Fibroblast of lung (primary cell): ENCODE measurements at regions not wholly inside any gene's neighbourhood (a gene's known extent, or its start where the extent isn't known, plus 50 kb on each side); places are given as distances from the start of the nearest gene placed in this dataset.

Source experiments
- DNase-seq, 2 donors: peaks; one replicate each; pipeline versions ENCODE4 v3.0.0 to v3.0.0-alpha.2; 2010; ENCODE audit warnings: low read depth in 2 of 2
- H2AFZ ChIP-seq: 2 replicates; pipeline ENCODE4 v1.5.1; 2012; ENCODE audit warnings: low read length, control low read depth, inconsistent platforms
- H3K27ac ChIP-seq: 2 replicates; pipeline ENCODE4 v1.5.1; 2011; ENCODE audit warnings: low read length, control low read depth; ENCODE audit not compliant: insufficient read depth
- H3K27me3 ChIP-seq: 2 replicates; pipeline ENCODE4 v1.5.1; 2011; ENCODE audit warnings: mild to moderate bottlenecking, low read length; ENCODE audit not compliant: control insufficient read depth, insufficient read depth
- H3K36me3 ChIP-seq: 2 replicates; pipeline ENCODE4 v1.5.1; 2011; ENCODE audit warnings: low read length; ENCODE audit not compliant: control insufficient read depth, insufficient read depth
- H3K4me1 ChIP-seq: 2 replicates; pipeline ENCODE4 v1.5.1; 2011; ENCODE audit warnings: low read length; ENCODE audit not compliant: control insufficient read depth, insufficient read depth; ENCODE audit errors: extremely low read depth
- H3K4me2 ChIP-seq: 2 replicates; pipeline ENCODE4 v1.5.1; 2011; ENCODE audit warnings: low read length, control low read depth; ENCODE audit not compliant: insufficient read depth; ENCODE audit errors: extremely low read depth
- H3K4me3 ChIP-seq, 4 experiments: fragments of 200-600 bp in 1 of 4; sonication (generic) in 1 of 4; replicated peaks in 1 of 4; 2 replicates each; pipeline ENCODE4 v1.5.1; 2011 to 2016; ENCODE audit warnings: low read length in 4 of 4, low read depth in 3 of 4, mild to moderate bottlenecking in 3 of 4, control low read depth in 2 of 4, inconsistent platforms in 1 of 4, mixed read lengths in 1 of 4; ENCODE audit not compliant: insufficient read depth in 1 of 4; ENCODE audit errors: control extremely low read depth in 1 of 4
- H3K79me2 ChIP-seq: 2 replicates; pipeline ENCODE4 v1.5.1; 2012; ENCODE audit warnings: mild to moderate bottlenecking, low read length, inconsistent platforms; ENCODE audit not compliant: control insufficient read depth, insufficient read depth
- H3K9ac ChIP-seq: 2 replicates; pipeline ENCODE4 v1.5.1; 2011; ENCODE audit warnings: mild to moderate bottlenecking, low read length, control low read depth; ENCODE audit not compliant: insufficient read depth
- H3K9me3 ChIP-seq: 2 replicates; pipeline ENCODE4 v1.5.1; 2012; ENCODE audit warnings: low read depth, low read length; ENCODE audit not compliant: control insufficient read depth, insufficient read depth
- H4K20me1 ChIP-seq: 2 replicates; pipeline ENCODE4 v1.5.1; 2011; ENCODE audit warnings: low read length; ENCODE audit not compliant: control insufficient read depth, insufficient read depth; ENCODE audit errors: extremely low read depth
- EZH2 ChIP-seq: IDR thresholded peaks from 2 replicates; pipeline ENCODE4 v1.5.1; 2012; ENCODE audit warnings: low read length, control low read depth, mild to moderate bottlenecking; ENCODE audit errors: missing control alignments
- TF ChIP-seq, protein P1 (sequence below), 2 donors: IDR thresholded peaks in 1 of 2; conservative IDR thresholded peaks in 1 of 2; 1 replicate in 1 of 2; 2 replicates in 1 of 2; pipeline ENCODE4 v1.5.1; 2011 to 2012; ENCODE audit warnings: low read length in 2 of 2, control low read depth in 1 of 2, inconsistent platforms in 1 of 2, low read depth in 1 of 2, mild to moderate bottlenecking in 1 of 2

DNA sequence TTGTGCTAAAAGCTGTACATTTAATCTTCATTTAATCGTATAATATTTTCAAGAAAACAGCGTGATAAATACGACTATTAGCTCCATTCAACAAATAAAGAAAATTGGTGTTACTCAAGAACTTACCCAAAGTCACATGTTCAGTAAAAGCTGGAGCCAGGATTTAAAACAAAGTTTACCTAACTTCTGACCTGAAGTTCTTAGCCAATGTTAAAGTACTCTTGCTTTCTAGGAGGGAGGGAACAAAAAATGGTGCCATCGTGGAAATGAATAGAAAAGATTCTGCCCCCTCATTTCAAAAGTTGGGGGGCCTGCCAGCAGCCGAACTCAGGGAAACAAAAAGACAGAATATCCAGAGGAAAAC lies 395.8 kb downstream of the CD109 start:
- Histone ChIP-seq H3K4me2 (no peak overlapping the region), H2AFZ (no peak overlapping the region), H3K36me3 (no peaks in the 10 kb centered on the region), H3K4me3 (no peak overlapping the region), H3K79me2 (no peaks in the 10 kb centered on the region), H4K20me1 (no peaks in the 10 kb centered on the region), H3K27ac (no peak overlapping the region), H3K27me3 (no peaks in the 10 kb centered on the region), H3K9ac (no peak overlapping the region), H3K9me3 (no peaks in the 10 kb centered on the region), H3K4me1 (no peaks in the 10 kb centered on the region)
- TF ChIP-seq, protein P1, sequence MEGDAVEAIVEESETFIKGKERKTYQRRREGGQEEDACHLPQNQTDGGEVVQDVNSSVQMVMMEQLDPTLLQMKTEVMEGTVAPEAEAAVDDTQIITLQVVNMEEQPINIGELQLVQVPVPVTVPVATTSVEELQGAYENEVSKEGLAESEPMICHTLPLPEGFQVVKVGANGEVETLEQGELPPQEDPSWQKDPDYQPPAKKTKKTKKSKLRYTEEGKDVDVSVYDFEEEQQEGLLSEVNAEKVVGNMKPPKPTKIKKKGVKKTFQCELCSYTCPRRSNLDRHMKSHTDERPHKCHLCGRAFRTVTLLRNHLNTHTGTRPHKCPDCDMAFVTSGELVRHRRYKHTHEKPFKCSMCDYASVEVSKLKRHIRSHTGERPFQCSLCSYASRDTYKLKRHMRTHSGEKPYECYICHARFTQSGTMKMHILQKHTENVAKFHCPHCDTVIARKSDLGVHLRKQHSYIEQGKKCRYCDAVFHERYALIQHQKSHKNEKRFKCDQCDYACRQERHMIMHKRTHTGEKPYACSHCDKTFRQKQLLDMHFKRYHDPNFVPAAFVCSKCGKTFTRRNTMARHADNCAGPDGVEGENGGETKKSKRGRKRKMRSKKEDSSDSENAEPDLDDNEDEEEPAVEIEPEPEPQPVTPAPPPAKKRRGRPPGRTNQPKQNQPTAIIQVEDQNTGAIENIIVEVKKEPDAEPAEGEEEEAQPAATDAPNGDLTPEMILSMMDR (conservative IDR thresholded peaks at IDR 0.05 in 1 of 2, IDR thresholded peaks at IDR 0.05 in 1 of 2; ENCODE audit: low read depth in 1 of 2, low read length in 2 of 2), result no peak
- TF ChIP-seq EZH2, result no peak
- peak in 1 of 2 donors; percentile 38 for DNase-seq

DNA sequence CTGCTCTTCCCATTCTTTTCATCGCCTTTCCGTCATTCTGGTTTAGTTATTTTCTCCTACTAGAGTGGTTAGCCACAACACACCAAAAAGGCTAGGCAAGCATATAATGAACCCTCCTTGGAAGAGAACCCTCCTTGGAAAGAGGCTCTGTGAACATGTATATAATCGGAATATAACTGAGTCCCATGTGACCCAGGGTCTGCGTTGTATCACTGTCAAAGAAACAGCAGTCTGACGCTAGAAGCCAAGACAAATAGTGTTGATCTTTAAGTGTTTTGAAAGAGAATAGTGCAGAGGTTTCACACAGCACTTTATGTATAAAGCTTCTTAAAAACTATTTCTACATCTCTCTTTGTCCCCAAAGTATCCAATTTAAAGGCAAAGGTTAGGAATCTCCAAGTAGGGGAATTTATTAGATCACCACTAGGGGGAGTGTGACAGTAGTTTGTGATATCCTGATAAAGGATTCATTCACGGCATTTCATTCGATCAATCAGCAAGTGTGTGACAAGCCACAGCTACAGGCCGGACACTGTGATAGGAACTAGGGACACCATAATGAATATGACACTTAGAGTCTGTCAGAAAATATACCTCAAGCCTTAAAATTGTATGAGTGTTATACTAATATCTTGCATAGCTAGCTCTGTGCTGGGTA lies 395.3 kb downstream of the CD109 start:
- Histone ChIP-seq H3K27ac (no peak overlapping the region), H3K4me1 (no peaks in the 10 kb centered on the region), H3K9me3 (no peaks in the 10 kb centered on the region), H3K4me3 (no peak overlapping the region), H2AFZ (no peak overlapping the region), H3K79me2 (no peaks in the 10 kb centered on the region), H3K36me3 (no peaks in the 10 kb centered on the region), H3K9ac (no peak overlapping the region), H3K27me3 (no peaks in the 10 kb centered on the region), H4K20me1 (no peaks in the 10 kb centered on the region), H3K4me2 (no peak overlapping the region)
- TF ChIP-seq, protein P1 (conservative IDR thresholded peaks at IDR 0.05 in 1 of 2, IDR thresholded peaks at IDR 0.05 in 1 of 2; ENCODE audit: low read depth in 1 of 2, low read length in 2 of 2), result peak; percentile 54 to 60
- no peak for TF ChIP-seq EZH2
- peak; percentile 25 to 63 for DNase-seq

GRCh38 chr6:74087899-74088298 lies 391.9 kb downstream of the CD109 start:
- DNase-seq, result peak; percentile 13 to 69
- no peaks in the 10 kb centered on the region for H3K79me2 ChIP-seq
- TF ChIP-seq EZH2, result no peak
- TF ChIP-seq, protein P1 (conservative IDR thresholded peaks at IDR 0.05 in 1 of 2, IDR thresholded peaks at IDR 0.05 in 1 of 2; ENCODE audit: low read depth in 1 of 2, low read length in 2 of 2), result peak; percentile 24 to 43
- H3K27me3 ChIP-seq, result no peaks in the 10 kb centered on the region
- H2AFZ ChIP-seq, result no peak overlapping the region
- H3K9me3 ChIP-seq, result no peaks in the 10 kb centered on the region
- no peaks in the 10 kb centered on the region for H3K4me1 ChIP-seq
- H4K20me1 ChIP-seq, result no peaks in the 10 kb centered on the region
- H3K9ac ChIP-seq, result no peak overlapping the region
- H3K27ac ChIP-seq, result no peak overlapping the region
- no peaks in the 10 kb centered on the region for H3K36me3 ChIP-seq
- H3K4me2 ChIP-seq, result no peak overlapping the region
- H3K4me3 ChIP-seq, result no peak overlapping the region
